ENCODE measurements at regions not wholly inside any gene's neighbourhood (a gene's known extent, or its start where the extent isn't known, plus 50 kb on each side); places are given as distances from the start of the nearest gene placed in this dataset.

- H3K4me1 Mint-ChIP-seq, result peaks cover 22% of the 10 kb centered on the region
- no peak for ATAC-seq
- H3K9me2 ChIP-seq (ENCODE audit: insufficient read depth), result no peaks in the 10 kb centered on the region
These were observed 195.8 kb downstream of the NDUFA10 start for GRCh38 chr2:239829326-239829725.

More at GRCh38 chr2:239829326-239829725, 195.8 kb downstream of the NDUFA10 start:
- no peak overlapping the region for H3K27ac ChIP-seq (ENCODE audit: low read depth)
- TF ChIP-seq EZH2 (IDR thresholded peaks at IDR 0.05; ENCODE audit: low read depth, unreplicated experiment) (no peak), ETS1 (IDR thresholded peaks at IDR 0.05) (no peak), ZNF462 (CRISPR knock-in tag; IDR thresholded peaks at IDR 0.05) (no peak), ZNF331 (CRISPR knock-in tag; IDR thresholded peaks at IDR 0.05; ENCODE audit: low read depth) (no peak), REST (IDR thresholded peaks at IDR 0.05; ENCODE audit: unreplicated experiment) (no peak), STAT1 (IDR thresholded peaks at IDR 0.05; ENCODE audit: unreplicated experiment) (no peak), ZNF114 (CRISPR knock-in tag; IDR thresholded peaks at IDR 0.05) (no peak), EZH2phosphoT487 (IDR thresholded peaks at IDR 0.05; ENCODE audit: unreplicated experiment) (no peak), POLR2AphosphoS5 (IDR thresholded peaks at IDR 0.05; ENCODE audit: low read depth) (no peak)
- H3K4me1 ChIP-seq (ENCODE audit: insufficient read depth), result peaks cover 4% of the 10 kb centered on the region; the same call in 1 of the 2 replicates
- Mint-ChIP-seq H3K4me3 (no peak overlapping the region), H3K27me3 (ENCODE audit: insufficient read depth, low read depth, poor library complexity) (peaks cover 10% of the 10 kb centered on the region), H3K36me3 (ENCODE audit: low read depth) (no peaks in the 10 kb centered on the region), H3K9me3 (peaks cover 15% of the 10 kb centered on the region; the same call in 2 of the 3 replicates), H3K27ac (no peak overlapping the region)
- H3K27me3 ChIP-seq (ENCODE audit: insufficient read depth), result no peaks in the 10 kb centered on the region
- no peak for DNase-seq (ENCODE audit: low spot score)
- no peak overlapping the region for H3K4me2 ChIP-seq
- no peaks in the 10 kb centered on the region; the same call in 1 of the 2 replicates for H4K20me1 ChIP-seq (replicated peaks; ENCODE audit: insufficient read depth)
- H3K4me3 ChIP-seq, result no peak overlapping the region
- no peaks in the 10 kb centered on the region for H3K36me3 ChIP-seq (ENCODE audit: insufficient read depth)
- H3K79me2 ChIP-seq (replicated peaks; ENCODE audit: insufficient read depth), result no peaks in the 10 kb centered on the region
- no peak overlapping the region for H2AFZ ChIP-seq
- no peaks in the 10 kb centered on the region for H3F3A ChIP-seq (replicated peaks; ENCODE audit: low read depth)
